ENCODE measurements at regions not wholly inside any gene's neighbourhood (a gene's known extent, or its start where the extent isn't known, plus 50 kb on each side); places are given as distances from the start of the nearest gene placed in this dataset.

DNA sequence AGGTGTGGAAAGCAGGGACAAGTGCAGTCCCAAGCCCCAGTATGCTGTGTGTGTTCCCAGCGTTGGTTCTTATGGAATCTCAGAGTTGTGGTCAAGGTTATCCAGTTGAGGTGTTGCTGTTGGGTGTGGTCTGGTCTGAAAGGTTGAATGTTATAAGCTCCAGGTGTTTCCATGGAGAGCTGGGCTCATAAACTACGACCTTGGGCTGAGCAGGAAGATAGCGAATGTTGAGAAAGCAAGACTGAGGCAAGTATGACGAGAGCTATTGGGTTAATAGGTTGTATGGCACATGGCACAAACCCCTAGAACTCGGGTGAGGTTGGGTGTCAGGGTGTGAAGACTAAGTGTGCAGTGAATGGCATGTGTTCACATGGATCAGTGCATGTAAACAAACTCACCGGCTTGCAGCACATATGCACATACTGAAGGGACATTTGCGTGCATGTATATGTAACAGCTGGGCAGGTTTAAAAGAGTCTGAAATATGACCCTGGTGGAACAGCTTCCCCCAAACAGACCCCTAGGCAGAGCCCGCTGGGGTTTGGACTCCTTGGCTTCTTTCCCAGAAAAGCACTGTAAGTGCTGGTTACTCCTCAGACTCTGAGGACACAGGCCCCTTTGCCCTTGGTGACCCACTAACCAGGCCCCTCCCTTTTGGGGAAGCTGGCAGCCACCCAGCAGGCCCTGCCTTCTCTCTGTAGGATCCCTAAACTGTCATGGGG, 117.5 kb downstream of the NAV1 start:
- DNase-seq (ENCODE audit: low read depth): no peak

DNA sequence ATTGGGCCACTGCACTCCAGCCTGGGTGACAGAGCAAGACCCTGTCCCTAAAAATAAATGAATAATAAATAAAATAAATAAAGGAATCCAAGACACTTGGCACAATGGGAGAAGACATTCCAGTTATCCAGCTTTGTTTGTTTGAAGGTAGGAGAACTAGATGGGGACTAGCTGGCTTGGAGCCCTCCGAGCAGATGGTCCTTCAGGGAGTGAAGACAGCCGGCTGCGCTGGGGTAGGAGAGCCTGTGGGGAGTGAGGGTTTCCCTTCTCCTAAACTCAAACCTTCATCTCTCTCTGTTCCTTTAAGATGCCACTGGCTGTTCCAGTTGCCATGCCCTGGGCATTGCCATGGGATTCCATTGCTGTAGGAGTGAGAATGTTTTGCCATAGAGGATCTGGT, 120.6 kb downstream of the NAV1 start:
- no peak for DNase-seq (ENCODE audit: low read depth)

DNA sequence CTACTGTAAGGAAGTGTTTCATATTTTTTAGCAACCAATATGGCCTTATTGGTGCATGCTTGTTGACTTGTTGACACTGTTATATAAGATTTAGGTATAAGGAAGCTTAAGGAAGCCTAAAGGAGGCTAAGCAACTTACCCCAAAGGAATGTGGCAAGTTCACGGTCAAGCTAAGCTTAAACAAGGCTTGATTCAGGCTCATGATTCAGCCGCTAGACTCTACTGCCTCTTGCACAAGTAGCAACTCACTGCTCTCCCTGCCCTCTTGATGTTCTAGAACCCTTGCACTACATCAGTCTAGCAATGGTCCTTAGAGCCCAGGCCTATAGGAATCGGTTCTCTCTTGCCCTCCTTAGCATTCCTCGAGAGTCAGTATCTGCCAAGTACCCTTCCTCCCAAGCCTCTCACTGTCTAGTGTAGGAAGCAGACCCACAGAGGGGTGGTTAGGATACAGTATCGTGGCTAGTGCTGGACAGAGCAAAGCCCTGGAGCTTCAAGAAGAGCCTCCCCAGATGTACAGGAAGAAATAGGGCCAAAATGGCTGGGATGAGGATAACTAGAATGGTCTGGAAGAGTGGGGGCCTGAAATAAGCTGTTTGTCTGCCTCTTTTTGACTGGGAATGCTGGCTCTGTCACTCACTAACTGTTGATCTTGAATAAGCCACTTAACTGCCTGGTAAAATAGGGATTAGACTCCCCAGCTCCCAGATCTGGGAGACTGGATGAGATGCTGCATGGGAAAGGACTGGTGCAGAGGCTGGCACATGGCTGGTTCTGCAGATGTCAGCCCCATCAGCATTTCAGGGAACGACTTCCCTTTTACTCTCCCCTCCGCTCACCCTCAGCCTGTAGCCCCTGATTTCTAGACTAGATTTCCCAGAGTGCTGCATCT, 122.2 kb downstream of the NAV1 start:
- DNase-seq (ENCODE audit: low read depth): no peak

DNA sequence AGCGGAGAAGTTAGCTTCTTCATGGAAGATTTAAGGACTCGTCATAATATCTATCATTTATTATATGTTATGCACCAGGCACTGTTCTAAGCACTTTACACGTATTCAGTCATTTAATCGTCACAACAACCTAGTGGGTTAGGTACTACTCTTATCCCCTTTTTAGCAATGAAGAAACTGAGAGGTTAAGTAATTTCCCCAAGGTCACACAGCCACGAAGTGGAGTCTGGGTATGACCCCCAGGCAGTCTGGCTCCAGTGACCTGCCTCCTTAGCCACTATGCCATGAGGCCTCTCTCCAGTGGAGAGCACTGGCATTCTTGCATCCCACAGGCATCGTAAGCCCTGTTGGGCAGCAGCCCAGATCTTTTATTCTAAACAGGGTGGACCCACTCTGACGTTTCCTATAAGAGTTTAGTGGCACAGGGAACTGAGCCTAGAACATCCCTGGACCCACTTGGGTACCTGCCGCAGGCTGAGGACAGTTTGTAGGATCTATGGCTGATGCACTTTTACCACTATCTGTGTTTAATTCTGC, 123.0 kb downstream of the NAV1 start:
- no peak for DNase-seq (ENCODE audit: low read depth)

DNA sequence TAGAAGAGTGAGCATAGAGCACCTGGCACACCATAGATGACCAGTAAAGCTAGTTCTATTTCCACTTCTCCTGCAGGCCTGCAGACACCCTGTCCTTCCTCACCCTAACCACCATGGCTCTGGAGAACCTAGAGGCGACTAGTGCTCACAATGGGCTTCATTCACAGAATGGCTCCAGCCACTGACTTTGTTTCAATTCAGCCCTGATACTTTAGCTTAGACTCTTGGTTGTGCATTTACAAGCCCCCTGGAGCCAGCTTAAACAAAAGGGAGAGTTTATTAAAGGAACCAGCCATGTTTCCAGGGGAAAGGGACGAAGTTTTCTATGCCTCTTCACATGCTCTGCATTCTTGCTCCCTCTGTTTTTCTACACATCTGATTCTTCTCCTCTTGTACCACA, 123.7 kb downstream of the NAV1 start:
- DNase-seq (ENCODE audit: low read depth): no peak

DNA sequence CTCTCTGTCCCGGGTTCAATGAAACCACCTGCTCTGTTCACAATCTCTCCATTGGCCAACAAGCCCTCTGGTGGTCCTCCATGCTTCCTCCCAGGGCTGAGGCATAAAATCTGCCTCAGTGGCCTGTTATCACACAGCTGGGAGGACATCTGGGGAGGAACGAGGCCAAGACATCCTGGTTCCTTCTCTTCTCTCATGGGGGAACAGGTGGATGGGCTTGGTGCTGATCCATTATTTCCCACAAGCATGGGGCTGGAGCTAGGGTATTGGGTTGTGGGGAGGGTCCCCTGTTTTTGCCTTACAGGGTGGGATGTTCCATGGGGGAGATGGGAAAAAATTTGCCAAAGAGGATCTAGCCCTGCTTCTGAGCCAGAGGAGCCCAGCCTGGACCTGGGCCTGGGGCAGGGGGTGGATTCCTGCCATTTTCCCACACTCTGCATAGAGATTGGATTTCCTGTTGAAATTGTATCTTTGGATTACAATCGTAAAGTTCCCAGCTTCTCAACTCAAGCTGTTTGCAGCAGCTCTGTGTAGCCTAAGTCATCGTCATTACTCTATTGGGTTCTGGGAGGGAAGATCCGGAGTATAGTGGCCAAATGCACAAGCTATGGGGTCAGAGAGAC, 124.7 kb downstream of the NAV1 start:
- DNase-seq (ENCODE audit: low read depth): no peak

DNA sequence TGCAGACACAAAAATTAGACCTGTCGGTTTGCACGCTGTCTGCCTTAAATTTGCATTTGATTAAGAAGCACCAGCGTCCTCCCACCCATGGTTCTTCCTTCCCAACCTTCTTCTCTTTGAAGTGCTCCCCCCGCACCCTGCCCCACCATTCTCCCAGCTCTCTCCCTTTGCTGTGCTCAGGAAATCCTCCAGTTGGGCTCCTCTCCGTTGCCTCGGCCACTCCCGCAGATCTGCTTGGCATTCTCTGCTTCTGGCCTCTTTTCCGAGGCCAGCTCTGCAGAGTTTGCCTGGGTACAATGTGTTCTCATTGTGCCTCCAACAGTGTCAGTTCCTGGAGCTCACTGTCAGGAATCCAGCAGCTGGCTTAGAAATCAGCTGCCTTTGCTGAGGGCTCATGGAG, 126.1 kb downstream of the NAV1 start:
- DNase-seq (ENCODE audit: low read depth): no peak

DNA sequence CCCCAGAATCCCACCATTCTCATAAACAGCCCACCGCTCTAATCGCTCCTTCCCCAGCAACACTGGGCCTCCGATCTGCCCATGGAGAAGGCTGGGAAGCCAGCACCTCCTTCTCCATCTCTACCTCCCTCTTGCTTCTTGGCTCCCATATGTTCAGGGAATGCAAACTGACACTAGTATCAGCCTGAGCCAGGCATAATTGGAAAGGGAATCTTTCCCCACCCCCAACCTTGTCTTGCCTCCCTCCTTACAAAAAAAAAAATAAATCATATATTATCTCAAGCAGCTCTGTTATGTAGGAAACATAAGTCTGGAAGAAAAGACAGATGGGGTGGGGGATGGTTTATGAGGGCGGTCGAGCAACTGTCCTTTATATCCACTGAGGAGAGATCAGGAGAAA, 127.2 kb downstream of the NAV1 start:
- DNase-seq (ENCODE audit: low read depth): no peak

DNA sequence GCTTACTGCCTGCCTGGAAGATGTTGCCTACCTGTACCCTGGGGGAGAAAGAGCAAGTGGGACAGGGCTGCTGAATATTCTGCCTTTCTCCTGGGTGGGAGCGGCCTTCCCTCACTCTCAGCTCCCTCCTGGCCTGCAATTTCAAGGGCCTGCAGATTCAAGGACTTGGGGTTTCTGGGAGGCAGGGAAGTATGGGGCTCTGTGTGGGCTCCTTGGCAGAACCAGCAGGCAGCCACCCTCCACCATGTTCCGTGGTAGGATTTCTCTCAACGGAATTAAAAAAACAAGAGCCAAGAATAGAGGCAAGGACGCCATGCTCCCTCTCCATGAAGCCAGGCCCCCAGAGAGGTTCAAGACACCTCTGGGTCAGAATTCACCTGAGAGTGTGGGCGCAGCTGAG, 127.7 kb downstream of the NAV1 start:
- no peak for DNase-seq (ENCODE audit: low read depth)

DNA sequence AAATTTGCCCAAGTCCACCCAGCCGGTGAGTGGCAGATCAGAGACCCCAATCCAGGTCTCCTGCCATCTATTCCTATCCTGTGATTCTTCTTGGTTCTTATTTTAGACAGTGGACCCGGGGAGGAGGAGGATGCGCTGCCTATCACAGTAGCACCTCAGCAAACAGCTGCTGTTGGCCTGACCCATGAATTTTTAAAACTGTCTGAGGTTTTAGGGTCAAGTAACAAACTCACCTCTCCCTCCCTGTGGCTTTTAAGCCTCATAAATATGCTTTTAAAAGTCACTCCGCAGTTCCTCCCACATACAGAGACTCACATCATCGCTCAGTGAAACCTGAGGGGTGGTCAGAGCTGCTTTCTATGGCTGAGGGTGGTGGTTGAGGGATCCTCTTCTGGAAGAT, 128.6 kb downstream of the NAV1 start:
- DNase-seq (ENCODE audit: low read depth): no peak

DNA sequence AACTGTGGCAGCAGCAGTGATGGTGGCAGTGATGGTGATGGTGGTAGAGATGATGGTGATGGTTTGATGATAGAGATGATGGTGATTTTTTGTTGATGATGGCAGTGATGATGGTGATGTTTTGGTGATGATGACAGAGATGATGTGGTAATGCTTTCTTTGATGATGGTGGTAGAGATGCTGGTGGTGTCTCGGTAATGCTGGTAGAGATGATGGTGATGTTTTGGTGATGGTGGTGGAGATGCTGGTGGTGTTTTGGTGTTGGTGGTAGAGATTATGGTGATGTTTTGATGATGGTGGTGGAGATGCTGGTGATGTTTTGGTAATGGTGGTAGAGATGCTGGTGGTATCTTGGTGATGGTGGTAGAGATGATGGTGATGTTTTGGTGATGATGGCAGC, 131.6 kb downstream of the NAV1 start:
- DNase-seq (ENCODE audit: low read depth): no peak

DNA sequence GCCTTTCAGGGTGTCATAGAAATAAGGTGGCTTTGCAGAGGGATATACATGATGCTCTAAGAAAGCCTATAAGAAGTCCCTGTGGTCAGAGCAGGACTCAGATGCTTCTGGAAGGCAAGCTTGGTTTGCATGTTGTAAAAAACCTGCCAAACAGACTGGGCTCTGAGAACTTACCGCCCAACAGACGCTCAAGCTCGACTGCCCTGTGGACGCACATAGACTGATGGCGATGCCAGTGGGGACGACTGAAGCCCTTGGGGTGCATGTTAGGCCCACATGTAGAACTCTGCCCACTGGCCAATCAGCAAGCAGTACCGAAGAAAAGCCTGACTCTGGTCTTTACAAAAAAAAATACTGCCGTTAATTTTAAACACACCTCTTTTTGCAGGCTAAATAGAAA, 133.8 kb downstream of the NAV1 start:
- DNase-seq (ENCODE audit: low read depth): no peak

DNA sequence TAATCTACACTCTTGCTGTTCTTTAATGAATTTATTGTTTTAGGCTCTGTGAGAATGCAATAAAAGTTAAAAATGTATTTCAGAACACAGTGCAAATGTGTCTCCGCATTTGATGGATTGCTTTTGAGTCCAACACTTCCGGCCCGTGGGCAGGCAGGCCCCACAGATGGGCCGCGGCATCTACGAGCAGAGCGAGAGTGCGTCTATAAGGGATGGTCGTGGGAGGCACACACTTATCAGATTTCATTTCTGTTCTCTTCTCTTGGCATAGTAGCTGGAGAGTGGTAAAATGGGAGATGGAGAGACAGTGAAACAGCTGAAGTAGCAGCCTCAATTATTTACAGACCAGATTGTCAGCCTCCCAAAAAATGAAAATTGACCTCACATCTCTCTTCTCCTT, 134.2 kb downstream of the NAV1 start:
- no peak for DNase-seq (ENCODE audit: low read depth)

DNA sequence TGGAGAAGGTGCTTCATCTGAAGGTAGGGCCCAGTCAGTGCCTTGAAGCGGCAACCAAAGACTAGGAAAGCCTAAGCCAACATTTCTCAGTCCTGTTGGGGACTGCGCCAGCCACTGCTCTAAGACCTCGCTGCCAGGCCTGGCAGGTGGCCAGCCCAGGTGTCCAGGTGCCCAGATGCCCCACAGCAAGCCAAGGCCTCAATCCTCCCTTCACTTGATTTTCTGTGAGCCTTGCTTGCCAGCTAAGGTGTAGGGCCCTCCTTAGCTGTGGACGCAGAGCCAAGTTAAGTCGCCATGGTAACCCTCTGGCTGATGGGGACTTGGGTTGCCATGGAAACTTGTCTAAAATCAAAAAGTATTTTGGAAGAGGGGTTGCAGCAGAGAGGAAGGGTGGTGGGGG, 135.0 kb downstream of the NAV1 start:
- DNase-seq (ENCODE audit: low read depth): no peak

DNA sequence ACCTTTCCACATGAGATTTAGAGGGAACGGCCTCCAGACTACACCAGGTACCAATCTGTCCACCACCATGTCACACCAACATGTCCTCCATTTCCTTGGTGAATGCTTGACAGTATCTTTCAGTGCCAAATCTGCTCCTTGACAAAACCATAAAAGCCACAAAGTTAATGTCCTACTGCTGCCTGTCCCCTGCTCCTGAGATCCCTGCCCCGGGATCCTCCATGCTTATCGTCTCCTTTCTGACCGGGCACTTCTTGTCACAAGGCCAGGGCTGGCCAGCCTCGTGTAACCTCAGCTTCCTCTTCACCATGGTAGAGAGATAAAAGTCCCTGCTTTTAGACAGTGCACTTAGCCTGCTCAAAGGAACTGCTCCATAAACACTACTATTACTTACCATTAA, 136.2 kb downstream of the NAV1 start:
- DNase-seq (ENCODE audit: low read depth): no peak

DNA sequence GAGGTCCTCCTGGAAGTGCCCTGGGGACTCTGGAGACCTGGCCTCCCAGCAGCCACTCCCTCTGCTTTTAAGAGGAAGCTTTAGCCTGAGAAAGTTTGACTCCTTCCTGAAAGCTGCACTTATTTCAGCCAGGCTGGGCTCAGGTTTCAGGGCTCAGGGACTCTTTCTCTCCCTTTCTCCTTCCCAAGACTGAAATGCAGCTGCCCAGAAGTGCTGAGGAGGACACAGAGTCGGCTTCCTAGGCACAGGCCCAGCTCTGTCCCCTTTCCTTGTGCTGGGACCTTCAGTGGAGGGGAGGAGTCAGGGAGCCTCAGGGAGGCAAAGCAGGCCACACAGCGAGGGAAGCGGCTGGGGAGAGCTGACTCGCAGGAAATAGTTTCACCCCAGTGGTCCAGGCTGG, 137.3 kb downstream of the NAV1 start:
- no peak for DNase-seq (ENCODE audit: low read depth)

DNA sequence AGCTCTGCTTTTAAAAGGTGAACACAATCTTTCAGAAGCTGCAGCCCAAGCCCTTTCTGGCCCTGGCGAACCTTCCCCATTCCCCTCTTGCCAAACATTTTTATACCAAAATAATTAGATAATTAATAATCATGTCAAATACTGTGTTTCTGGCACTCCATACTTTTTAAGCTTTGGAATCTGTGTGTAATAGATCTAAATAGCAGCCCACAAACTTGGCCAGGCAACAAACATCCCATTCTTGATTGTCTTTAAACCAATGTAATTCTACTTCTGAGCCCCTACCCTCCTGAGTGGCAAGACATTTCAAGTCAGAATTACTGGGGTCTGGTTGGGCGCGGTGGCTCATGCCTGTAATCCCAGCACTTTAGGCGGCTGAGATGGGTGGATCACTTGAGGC, 137.7 kb downstream of the NAV1 start:
- no peak for DNase-seq (ENCODE audit: low read depth)

DNA sequence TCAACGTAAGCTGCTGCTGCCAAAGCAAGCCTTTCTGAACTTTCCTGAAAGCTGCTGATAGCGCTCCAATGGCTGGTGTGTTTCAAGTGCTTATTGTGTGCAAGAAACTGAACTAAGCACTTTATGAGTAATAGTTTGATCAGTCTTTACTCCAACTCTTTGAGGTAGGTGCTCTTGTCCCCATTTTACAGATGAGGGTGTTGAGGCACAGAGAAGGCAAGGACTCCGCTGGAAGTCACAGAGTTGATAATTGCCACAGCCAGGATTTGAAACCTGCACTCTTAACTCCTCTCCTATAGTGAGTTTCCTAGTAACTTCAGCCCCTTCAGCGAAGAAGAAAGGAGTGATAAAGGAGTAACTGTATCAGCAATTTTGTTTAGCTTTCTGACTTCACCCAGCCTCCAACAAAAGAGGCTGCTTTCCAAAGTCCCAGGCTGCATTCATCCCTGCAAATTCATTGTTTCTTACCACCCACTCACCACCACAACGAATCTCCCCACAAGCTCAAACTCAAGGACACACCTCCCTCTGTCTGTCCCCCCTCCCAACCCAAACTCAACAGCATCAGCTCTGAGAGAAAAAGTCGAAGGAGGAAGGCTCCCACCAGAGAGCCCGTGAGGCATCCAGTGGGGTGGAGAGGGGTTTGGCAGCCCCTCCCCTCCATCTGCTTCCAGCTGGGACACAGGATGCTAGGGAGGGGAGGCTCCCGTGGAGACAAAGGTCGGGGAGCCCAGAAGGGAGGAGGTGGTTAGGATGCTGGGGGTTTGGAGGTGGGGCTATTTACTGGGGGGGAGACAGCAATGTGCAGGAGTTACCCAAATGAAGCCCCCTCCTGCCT, 139.6 kb downstream of the NAV1 start:
- no peak for DNase-seq (ENCODE audit: low read depth)

DNA sequence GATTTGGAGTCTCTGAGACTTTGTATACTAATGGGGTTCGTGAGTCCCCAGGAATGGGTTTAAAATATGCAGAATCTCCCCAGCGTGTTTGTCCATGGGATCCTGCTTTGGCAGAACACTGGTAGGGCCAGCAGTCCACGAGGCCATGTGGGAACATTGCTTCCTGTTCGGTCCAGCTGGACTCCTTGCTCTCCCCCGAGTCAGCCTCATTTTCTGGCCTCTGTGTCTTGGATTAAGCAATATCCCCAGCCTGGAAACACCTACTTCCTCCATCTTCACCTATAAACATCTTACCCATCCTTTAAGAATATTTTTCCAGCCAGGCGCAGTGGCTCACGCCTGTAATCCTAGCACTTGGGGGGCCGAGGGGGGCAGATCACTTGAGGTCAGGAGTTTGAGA, 142.4 kb downstream of the NAV1 start:
- no peak for DNase-seq (ENCODE audit: low read depth)

DNA sequence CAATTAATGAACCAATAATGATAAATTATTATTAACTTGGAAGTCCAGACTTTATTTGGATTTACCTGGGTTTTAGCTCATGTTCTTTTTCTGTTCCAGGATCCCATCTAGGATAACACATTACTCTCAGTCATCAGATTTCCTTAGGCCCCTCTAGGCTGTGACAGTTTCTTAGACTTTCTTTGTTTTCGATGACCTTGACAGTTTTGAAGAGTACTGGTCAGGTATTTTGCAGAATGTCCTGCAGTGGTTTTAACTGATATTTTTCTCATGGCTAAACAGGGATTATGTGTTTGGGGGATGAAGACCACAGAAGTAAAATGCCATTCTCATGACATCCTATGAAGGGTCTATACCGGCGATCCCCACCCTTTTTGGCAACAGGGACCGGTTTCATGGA, 144.0 kb downstream of the NAV1 start:
- no peak for DNase-seq (ENCODE audit: low read depth)

DNA sequence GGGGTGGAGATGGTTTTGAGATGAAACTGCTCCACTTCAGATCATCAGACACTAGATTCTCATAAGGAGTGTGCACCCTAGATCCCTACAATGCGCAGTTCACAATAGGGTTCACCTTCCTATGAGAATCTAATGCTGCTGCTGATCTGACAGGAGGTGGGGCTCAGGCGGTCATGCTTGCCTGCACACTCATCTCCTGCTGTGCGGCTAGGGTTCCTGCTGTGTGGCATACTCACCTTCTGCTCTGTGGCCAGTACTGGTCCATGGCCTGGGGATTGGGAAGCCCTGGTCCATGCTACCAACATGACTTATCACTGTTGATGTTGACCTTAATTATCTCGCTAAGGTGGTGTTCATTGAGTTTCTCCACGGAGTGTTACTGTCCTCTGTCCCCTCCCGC, 144.5 kb downstream of the NAV1 start:
- no peak for DNase-seq (ENCODE audit: low read depth)

DNA sequence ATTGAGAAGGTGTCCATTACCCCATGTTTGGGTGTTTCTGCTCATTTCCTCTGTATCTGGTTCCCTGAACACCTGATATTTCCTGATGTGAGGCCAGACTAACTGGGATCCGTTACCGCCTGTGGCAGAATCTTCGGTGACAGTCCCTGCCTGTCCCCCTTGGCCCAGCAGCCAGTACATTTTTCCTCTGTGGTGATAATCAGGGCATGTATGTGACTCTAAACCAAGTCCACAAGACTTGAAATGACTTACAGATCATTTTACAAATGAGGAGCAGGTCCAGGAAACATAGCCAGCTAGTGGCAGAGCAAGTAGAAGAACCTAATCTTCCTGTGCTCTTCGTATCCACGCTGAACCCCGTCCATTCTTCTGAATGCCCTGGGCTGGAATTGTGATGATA, 143.5 kb upstream of the IPO9 start:
- no peak for DNase-seq (ENCODE audit: low read depth)
